HS-27A (cell line): ENCODE measurements at regions not wholly inside any gene's neighbourhood (a gene's known extent, or its start where the extent isn't known, plus 50 kb on each side); places are given as distances from the start of the nearest gene placed in this dataset.

Experiments
- DNase-seq: peaks from one replicate; pipeline ENCODE4 v3.0.0-alpha.2; 2012; ENCODE audit warnings: low read depth, missing footprints

GRCh38 chrX:155682834-155683233, 70.1 kb upstream of the TMLHE start:
- DNase-seq: no peak

GRCh38 chrX:155679715-155680114, 67.0 kb upstream of the TMLHE start:
- DNase-seq: no peak

- no peak for DNase-seq
Observed at GRCh38 chrX:155673338-155673737, 60.6 kb upstream of the TMLHE start.

GRCh38 chrX:155666741-155667140, 54.0 kb upstream of the TMLHE start:
- DNase-seq: no peak
